GM18907 (cell line): ENCODE measurements at regions not wholly inside any gene's neighbourhood (a gene's known extent, or its start where the extent isn't known, plus 50 kb on each side); places are given as distances from the start of the nearest gene placed in this dataset.

Experiments
- ATAC-seq: cut with Tn5 transposase; IDR thresholded peaks from one replicate; pipeline ENCODE4 v1.9.1; 2021; ENCODE audit warnings: mild to moderate bottlenecking, moderate library complexity; ENCODE audit not compliant: unreplicated experiment

- no peak for ATAC-seq
These were observed 277.5 kb upstream of the MAN1A1 start for GRCh38 chr6:119626884-119627619.

- ATAC-seq: no peak
These were observed 271.4 kb upstream of the MAN1A1 start for GRCh38 chr6:119620846-119621555.

DNA sequence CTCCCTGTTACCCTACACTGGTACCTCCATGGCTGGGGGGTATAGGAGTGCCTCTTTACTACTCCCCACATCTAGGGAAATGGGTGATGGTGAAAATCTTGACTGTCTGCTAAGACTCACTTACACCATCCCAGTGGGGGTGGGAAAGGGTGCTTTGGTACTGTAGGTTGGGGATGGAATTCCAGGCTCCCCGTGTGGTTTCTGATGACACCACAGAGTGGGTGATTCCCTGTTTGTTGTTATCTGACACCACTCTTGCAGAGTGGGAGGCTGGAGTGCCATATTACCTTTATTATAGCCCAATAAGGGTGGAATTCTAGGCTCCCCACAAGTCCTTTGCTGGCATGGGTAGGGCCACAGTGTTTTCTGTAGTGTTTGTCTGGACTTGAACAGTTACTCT lies 264.6 kb upstream of the MAN1A1 start:
- no peak for ATAC-seq

DNA sequence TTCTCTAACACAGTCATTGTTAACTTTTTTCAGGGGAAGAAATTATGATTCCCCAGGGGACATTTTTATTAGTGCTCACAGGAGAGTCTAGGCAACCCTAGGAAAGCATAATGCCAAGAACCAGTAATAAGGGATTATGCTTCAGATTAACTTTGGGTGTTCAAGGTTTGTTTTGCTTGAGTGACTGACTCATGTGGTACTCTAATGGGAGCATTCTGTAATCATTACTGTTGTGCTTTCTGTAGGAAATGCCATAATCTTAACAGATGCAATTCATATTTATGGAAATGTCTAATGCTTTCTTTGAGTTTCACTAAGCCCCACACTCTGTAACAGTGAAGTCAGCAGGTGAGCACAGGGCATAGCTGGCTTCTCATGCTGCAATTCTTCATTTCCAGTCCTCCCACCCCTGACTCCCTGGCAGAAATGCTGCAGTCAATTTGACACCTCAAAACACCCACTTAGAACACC lies 263.4 kb upstream of the MAN1A1 start:
- no peak for ATAC-seq

DNA sequence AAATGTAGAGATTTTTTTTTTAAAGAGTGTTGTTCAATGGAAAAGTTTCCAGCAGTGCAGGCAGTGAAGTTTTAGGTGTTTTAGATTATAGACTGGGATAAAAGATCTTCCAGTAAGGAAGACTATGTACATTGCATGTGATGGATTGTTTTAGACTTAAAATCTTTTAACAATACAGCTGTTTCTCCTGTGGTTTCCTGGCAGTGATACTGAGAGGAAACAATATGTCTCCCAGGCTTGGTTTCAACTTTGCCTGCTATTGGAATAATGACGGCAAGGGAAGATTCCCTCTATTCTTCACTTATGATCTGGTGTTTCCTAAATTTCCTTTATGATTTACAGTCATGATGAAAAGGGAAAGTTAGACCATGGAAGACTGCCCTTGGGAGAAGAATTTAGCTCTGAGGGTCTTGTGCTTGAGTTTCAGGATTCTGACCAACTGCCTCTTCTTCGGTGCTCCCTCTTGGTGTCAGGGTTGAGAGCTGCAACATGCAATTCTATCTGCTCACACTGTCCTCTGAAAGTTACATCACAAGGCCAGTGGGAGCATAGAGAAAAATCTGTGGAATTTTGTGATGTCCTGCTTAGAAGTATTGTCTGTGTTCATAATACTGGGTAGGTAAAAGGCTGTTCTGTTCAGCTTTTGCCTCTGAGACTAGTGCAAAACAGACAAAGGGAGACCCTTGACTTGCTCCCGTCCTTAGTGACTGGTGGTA lies 262.8 kb upstream of the MAN1A1 start:
- ATAC-seq: no peak

DNA sequence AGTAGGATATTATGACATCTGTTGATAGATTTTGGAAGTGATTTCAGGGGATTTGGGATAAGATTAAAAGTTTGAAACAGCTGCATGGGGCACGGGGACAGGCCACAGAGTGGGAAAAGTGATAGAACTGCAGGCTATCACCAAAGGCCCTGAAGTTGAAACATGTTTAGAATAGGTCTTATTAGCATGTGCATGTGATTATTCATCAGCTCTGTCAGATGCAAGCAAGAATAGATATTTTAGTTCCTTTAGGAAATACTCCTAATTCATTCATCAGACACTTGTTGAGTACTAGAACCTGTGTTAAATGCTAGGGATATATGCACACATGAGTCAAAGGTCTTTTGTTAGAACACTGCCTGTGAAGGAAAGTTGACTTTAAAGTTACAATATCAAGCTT lies 261.2 kb upstream of the MAN1A1 start:
- ATAC-seq: no peak

- no peak for ATAC-seq
These were observed 260.7 kb upstream of the MAN1A1 start for GRCh38 chr6:119610265-119610664.

GRCh38 chr6:119609865-119610264 lies 260.3 kb upstream of the MAN1A1 start:
- no peak for ATAC-seq

DNA sequence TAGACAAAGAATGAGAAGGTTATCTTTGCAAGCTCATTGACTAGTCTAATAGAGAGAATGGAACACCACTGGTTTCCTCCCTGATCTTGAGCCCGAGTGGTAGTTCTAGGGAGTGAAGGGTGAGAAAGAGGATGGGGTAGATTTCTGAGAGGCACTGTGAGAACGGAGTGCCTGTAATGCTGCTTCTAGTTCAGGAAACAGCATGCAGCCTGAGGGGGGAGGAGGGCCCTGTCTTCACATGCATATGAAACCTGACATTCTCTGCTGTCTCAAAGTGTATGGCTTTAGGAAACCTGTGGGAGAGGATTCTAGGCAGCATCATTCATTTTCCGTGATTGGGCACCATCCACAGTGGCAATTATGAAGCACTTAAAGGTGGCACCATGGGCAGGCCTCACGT lies 259.4 kb upstream of the MAN1A1 start:
- no peak for ATAC-seq

- no peak for ATAC-seq
These were observed 254.6 kb upstream of the MAN1A1 start for GRCh38 chr6:119604124-119604523.

- ATAC-seq: no peak
These were observed 253.9 kb upstream of the MAN1A1 start for GRCh38 chr6:119603501-119603900.

DNA sequence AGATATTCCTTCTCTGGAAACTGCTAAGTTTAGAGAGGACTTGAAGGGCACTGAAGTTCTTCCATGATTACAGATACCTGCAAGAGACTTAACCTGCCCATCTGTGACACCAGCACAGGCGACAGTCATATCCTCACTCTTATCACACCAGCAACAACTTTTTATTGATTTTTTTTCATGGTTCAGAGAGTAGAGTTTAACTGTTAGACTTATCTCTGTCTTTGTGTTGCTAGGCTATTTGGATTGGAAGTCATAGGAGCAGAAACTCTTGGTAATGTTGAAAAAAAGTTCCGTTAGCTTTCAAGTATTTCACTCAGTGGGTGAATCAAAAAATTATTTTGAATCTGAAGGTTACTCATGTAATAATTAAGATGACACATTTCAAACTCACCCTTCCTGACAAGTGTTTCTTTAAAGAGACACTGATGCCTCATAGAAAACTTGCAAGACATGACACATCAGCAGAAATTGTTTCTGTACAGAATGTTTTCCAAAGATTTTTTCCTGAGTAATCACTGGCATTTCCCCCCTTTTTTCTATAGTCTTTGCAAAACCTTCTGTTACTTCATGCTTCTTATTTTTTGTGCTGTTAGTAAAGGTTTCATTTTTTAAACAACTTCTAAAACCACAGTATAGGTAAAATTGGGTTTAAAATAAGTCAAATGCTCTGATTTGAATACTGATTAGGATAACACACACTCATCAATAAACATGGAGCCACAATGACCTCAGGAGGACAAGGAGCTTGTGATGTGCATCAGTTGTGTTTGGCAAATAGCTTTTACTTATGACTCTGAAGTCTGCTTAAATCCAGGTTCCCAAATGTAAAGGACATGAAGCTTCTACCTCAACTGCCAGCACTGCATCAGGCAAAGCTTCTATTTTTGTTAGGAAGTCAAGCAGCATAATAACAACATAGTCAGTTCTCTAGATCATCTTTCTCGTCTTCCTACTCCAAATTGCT lies 252.9 kb upstream of the MAN1A1 start:
- no peak for ATAC-seq

- no peak for ATAC-seq
These were observed 249.3 kb upstream of the MAN1A1 start for GRCh38 chr6:119598883-119599282.

GRCh38 chr6:119594907-119595306 lies 245.3 kb upstream of the MAN1A1 start:
- ATAC-seq: no peak

DNA sequence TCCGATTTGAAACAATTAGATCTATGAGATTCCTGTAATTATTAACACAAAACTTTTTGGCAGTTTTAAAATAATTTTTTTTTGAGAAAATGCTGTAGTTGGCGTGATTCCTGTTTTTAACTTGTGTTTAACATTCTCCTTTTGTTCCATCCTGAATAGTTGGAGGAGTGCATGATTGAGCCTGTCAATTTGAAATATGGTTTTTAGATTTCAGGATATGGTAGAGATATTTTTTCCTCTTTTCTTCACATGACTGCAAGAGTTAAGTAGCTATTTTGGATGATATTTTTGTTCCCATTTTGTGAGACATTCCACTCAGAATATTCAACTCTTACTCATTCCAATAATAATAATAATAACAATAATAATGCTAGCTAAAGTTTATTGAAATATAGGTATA lies 241.7 kb upstream of the MAN1A1 start:
- ATAC-seq: no peak

DNA sequence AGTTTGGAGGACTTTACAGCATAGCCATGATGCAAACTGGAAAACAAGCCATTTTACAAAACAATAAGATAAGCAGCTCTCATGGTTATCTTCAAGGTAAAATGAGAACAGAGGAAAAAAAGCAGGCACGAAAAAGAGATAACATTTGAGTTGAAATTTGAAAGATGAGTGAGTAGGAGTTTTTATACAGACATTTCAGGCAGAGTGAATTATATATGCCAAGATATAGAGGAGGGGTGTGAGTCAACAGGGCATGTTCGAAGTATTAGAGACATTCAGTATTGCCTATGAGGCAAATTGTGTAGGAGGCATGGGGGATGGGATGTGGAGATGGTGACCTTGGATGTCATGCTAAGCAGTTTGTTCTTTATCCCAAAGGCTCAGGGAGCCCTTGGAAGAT lies 240.5 kb upstream of the MAN1A1 start:
- no peak for ATAC-seq

DNA sequence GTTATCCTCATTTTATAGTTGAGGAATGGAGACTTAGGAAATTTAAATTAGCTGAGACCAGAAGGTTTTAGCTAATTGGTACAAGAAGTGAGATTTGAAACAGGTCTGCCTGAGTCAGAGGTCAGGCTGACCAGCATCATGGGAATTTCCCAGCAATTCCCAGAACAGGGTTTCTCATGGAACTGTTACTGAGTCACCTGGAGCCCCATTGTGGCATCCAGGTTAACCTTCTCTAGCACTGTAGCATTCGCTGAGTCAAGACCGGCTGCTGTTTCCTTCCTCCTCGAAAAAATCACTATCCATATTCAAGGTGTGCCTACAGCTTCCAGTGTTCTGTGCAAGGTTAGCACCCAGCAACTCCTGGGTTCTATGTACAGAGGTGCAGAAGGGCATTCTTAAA lies 238.0 kb upstream of the MAN1A1 start:
- ATAC-seq: no peak

DNA sequence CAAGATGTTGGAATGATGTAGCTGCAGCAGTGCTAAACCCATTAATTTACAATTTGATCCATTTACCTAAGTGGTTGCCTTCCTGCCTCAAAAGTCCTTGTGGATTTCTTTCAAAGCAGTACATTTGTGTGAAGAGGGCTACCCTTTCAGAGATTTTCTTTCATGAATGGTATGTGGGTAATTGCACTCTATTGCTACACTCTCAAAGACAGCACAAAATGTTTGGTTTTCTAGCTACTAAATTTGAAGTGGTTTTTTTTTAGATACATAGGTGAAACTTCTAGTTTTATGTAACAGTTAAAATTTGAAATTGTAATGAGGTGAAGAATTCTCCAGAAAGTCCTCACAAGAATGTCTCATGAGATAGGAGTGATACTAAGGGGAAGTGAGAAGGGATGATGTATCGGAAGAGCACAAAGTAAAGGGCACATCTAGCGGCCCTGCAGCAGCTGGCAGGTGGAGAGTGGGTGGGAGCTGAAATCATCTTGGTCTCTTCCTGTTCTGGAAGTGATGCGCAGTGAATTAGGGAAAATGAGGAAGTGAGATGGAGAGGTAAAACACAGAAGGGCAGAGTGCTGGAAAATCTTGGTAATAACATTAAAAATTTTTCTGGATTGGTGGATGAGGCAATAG lies 236.8 kb upstream of the MAN1A1 start:
- ATAC-seq: peak; percentile 93

- no peak for ATAC-seq
These were observed 234.5 kb upstream of the MAN1A1 start for GRCh38 chr6:119584088-119584487.

- no peak for ATAC-seq
These were observed 231.7 kb upstream of the MAN1A1 start for GRCh38 chr6:119581220-119581619.
